Urinary bladder (tissue), 3 donors: ENCODE measurements at regions not wholly inside any gene's neighbourhood (a gene's known extent, or its start where the extent isn't known, plus 50 kb on each side); places are given as distances from the start of the nearest gene placed in this dataset.
"Not testable (repeated sequence)": the region's sequence is repeated elsewhere in the genome, so short reads cannot be mapped to it uniquely, and the experiment has no call there.

Experiments
- DNase-seq: peaks from one replicate; pipeline ENCODE4 v3.0.0-alpha.2; 2015; ENCODE audit errors: extremely low spot score
- H3K27ac ChIP-seq: one replicate; pipeline ENCODE4 v1.5.1; 2013; ENCODE audit warnings: low read depth, mild to moderate bottlenecking, moderate library complexity
- H3K36me3 ChIP-seq: one replicate; pipeline ENCODE4 v1.6.1; 2013; ENCODE audit warnings: mild to moderate bottlenecking, moderate library complexity; ENCODE audit not compliant: insufficient read depth
- H3K4me1 ChIP-seq: one replicate; pipeline ENCODE4 v1.6.1; 2013; ENCODE audit warnings: mild to moderate bottlenecking, moderate library complexity; ENCODE audit not compliant: insufficient read depth
- H3K4me3 ChIP-seq: one replicate; pipeline ENCODE4 v1.5.1; 2013; ENCODE audit warnings: low read depth, low read length
- WGBS: extraction: QIAGEN DNeasy Blood & Tissue Kit; methylation state at CpG from one replicate; pipeline ENCODE4 v1.1.7; 2013; 5-methylcytosine and 5-hydroxymethylcytosine counted together
- donor health status: healthy with polysubstance abuse.
- donor health status: healthy.

- no peaks in the 10 kb centered on the region for H3K4me1 ChIP-seq
- DNase-seq = no peak
Observed at GRCh38 chr11:127996825-127997224, 590.5 kb downstream of the ETS1 start.

GRCh38 chr11:127995921-127996320 lies 591.4 kb downstream of the ETS1 start:
- H3K4me1 ChIP-seq = no peaks in the 10 kb centered on the region
- WGBS = 78% methylated on average over 3 of the region's 3 CpGs
- no peaks in the 10 kb centered on the region for H3K36me3 ChIP-seq
- no peak overlapping the region for H3K4me3 ChIP-seq
- no peak overlapping the region for H3K27ac ChIP-seq
- no peak for DNase-seq

More at GRCh38 chr11:127996825-127997224, 590.5 kb downstream of the ETS1 start:
- H3K4me3 ChIP-seq = no peak overlapping the region
- WGBS = 88% methylated on average over 5 of the region's 5 CpGs
- H3K36me3 ChIP-seq = no peaks in the 10 kb centered on the region
- H3K27ac ChIP-seq = no peak overlapping the region

- Histone ChIP-seq H3K27ac (no peak overlapping the region), H3K4me3 (no peak overlapping the region), H3K4me1 (no peaks in the 10 kb centered on the region), H3K36me3 (no peaks in the 10 kb centered on the region)
- WGBS = 57% methylated on average over 4 of the region's 4 CpGs
- no peak for DNase-seq
Observed at GRCh38 chr11:127994736-127995135, 592.6 kb downstream of the ETS1 start.

GRCh38 chr11:127993788-127994187 lies 593.6 kb downstream of the ETS1 start:
- H3K36me3 ChIP-seq = no peaks in the 10 kb centered on the region
- WGBS = 89% methylated on average over 7 of the region's 7 CpGs
- no peak for DNase-seq
- no peak overlapping the region for H3K27ac ChIP-seq
- no peaks in the 10 kb centered on the region for H3K4me1 ChIP-seq
- no peak overlapping the region for H3K4me3 ChIP-seq

- DNase-seq = no peak
- Histone ChIP-seq H3K36me3 (no peaks in the 10 kb centered on the region), H3K4me1 (no peaks in the 10 kb centered on the region), H3K4me3 (no peak overlapping the region), H3K27ac (no peak overlapping the region)
- WGBS = 87% methylated on average over 5 of the region's 5 CpGs
Observed at GRCh38 chr11:127993281-127993680, 594.1 kb downstream of the ETS1 start.

- Histone ChIP-seq H3K4me1 (no peaks in the 10 kb centered on the region), H3K4me3 (no peak overlapping the region), H3K36me3 (no peaks in the 10 kb centered on the region), H3K27ac (no peak overlapping the region)
- WGBS = 84% methylated on average over 4 of the region's 4 CpGs
- DNase-seq = no peak
Observed at GRCh38 chr11:127986073-127986472, 601.3 kb downstream of the ETS1 start.

GRCh38 chr11:127972816-127973215 lies 614.5 kb downstream of the ETS1 start:
- Histone ChIP-seq H3K4me1 (no peaks in the 10 kb centered on the region), H3K4me3 (no peak overlapping the region), H3K36me3 (no peaks in the 10 kb centered on the region), H3K27ac (no peak overlapping the region)
- no peak for DNase-seq

- WGBS = 88% methylated on average over 5 of the region's 5 CpGs
- Histone ChIP-seq H3K36me3 (no peaks in the 10 kb centered on the region), H3K4me3 (no peak overlapping the region), H3K4me1 (no peaks in the 10 kb centered on the region), H3K27ac (no peak overlapping the region)
- no peak for DNase-seq
Observed at GRCh38 chr11:127971448-127971847, 615.9 kb downstream of the ETS1 start.

- no peak overlapping the region for H3K27ac ChIP-seq
- 79% methylated on average over 1 of the region's 1 CpG for WGBS
- no peaks in the 10 kb centered on the region for H3K4me1 ChIP-seq
- no peak overlapping the region for H3K4me3 ChIP-seq
- no peak for DNase-seq
- H3K36me3 ChIP-seq = no peaks in the 10 kb centered on the region
Observed at GRCh38 chr11:127966821-127967220, 620.5 kb downstream of the ETS1 start.

- 75% methylated on average over 2 of the region's 2 CpGs for WGBS
- no peak for DNase-seq
- Histone ChIP-seq H3K4me3 (no peak overlapping the region), H3K36me3 (no peaks in the 10 kb centered on the region), H3K27ac (no peak overlapping the region), H3K4me1 (no peaks in the 10 kb centered on the region)
Observed at GRCh38 chr11:127965939-127966668, 621.3 kb downstream of the ETS1 start.

- WGBS = 42% methylated on average over 1 of the region's 1 CpG
- no peak overlapping the region for H3K4me3 ChIP-seq
- H3K27ac ChIP-seq = no peak overlapping the region
- H3K4me1 ChIP-seq = no peaks in the 10 kb centered on the region
- no peak for DNase-seq
- no peaks in the 10 kb centered on the region for H3K36me3 ChIP-seq
Observed at GRCh38 chr11:127962416-127962815, 624.9 kb downstream of the ETS1 start.

- WGBS = 72% methylated on average over 2 of the region's 2 CpGs
- H3K27ac ChIP-seq = no peak overlapping the region
- H3K36me3 ChIP-seq = no peaks in the 10 kb centered on the region
- H3K4me1 ChIP-seq = no peaks in the 10 kb centered on the region
- no peak for DNase-seq
- H3K4me3 ChIP-seq = no peak overlapping the region
Observed at GRCh38 chr11:127950162-127950561, 637.2 kb downstream of the ETS1 start.

- no peak for DNase-seq
- Histone ChIP-seq H3K36me3 (no peaks in the 10 kb centered on the region), H3K4me3 (no peak overlapping the region), H3K27ac (no peak overlapping the region), H3K4me1 (no peaks in the 10 kb centered on the region)
- 41% methylated on average over 4 of the region's 4 CpGs for WGBS
Observed at GRCh38 chr11:127943763-127944162, 643.6 kb downstream of the ETS1 start.

GRCh38 chr11:127943152-127943551 lies 644.2 kb downstream of the ETS1 start:
- Histone ChIP-seq H3K4me3 (no peak overlapping the region), H3K4me1 (no peaks in the 10 kb centered on the region), H3K36me3 (no peaks in the 10 kb centered on the region), H3K27ac (no peak overlapping the region)
- 91% methylated on average over 5 of the region's 5 CpGs for WGBS
- DNase-seq = no peak

GRCh38 chr11:127941554-127941953 lies 645.8 kb downstream of the ETS1 start:
- not testable (repeated sequence) for H3K4me1 ChIP-seq, H3K27ac ChIP-seq, DNase-seq, H3K4me3 ChIP-seq, H3K36me3 ChIP-seq
- WGBS = 93% methylated on average over 17 of the region's 17 CpGs
